Gastrocnemius medialis (tissue), 4 donors: ENCODE measurements at regions not wholly inside any gene's neighbourhood (a gene's known extent, or its start where the extent isn't known, plus 50 kb on each side); places are given as distances from the start of the nearest gene placed in this dataset.

ENCODE experiments used
- ATAC-seq, 2 donors: fragments of 150-250 bp; one replicate each; pipeline ENCODE4 v1.9.1; 2016
- DNase-seq, 2 donors: peaks; one replicate each; pipeline ENCODE4 v3.0.0-alpha.2; 2019
- H3K27ac ChIP-seq, 4 donors: fragments of 200-600 bp; sonication (generic); 1 replicate in 1 of 4; 2 replicates in 3 of 4; pipeline ENCODE4 v1.5.1; 2016 to 2018; ENCODE audit warnings: mild to moderate bottlenecking in 2 of 4, moderate library complexity in 1 of 4
- H3K27me3 ChIP-seq, 3 donors: fragments of 200-600 bp; sonication (generic) in 2 of 3; 1 replicate in 1 of 3; 2 replicates in 2 of 3; pipeline versions ENCODE4 v1.5.1 to v1.6.0; 2016 to 2019; ENCODE audit warnings: mild to moderate bottlenecking in 1 of 3, moderate library complexity in 1 of 3
- H3K36me3 ChIP-seq, 2 donors: fragments of 200-600 bp; sonication (generic) in 1 of 2; one replicate each; pipeline ENCODE4 v1.5.1; 2017 to 2018
- H3K4me1 ChIP-seq, 2 donors: fragments of 200-600 bp; sonication (generic) in 1 of 2; one replicate each; pipeline ENCODE4 v1.5.1; 2016 to 2017; ENCODE audit warnings: mild to moderate bottlenecking in 2 of 2
- H3K4me3 ChIP-seq, 4 donors: fragments of 200-600 bp; sonication (generic) in 3 of 4; 1 replicate in 1 of 4; 2 replicates in 3 of 4; pipeline ENCODE4 v1.5.1; 2016 to 2019; ENCODE audit warnings: mild to moderate bottlenecking in 2 of 4
- H3K9me3 ChIP-seq, 3 donors: fragments of 200-600 bp; sonication (generic) in 2 of 3; 1 replicate in 1 of 3; 2 replicates in 2 of 3; pipeline ENCODE4 v1.5.1; 2016 to 2019
- CTCF ChIP-seq, 5 experiments: fragments of 450-650 bp in 3 of 5; fragments of 200-600 bp in 2 of 5; sonication (generic) in 2 of 5; IDR thresholded peaks in 4 of 5; conservative IDR thresholded peaks in 1 of 5; 1 replicate in 4 of 5; 2 replicates in 1 of 5; pipeline ENCODE4 v1.5.1; 2016 to 2019; ENCODE audit warnings: antibody characterized with exemption in 5 of 5, mild to moderate bottlenecking in 3 of 5, moderate library complexity in 3 of 5
- POLR2A ChIP-seq, 2 donors: fragments of 450-650 bp; IDR thresholded peaks; one replicate each; pipeline ENCODE4 v1.6.1; 2017; ENCODE audit warnings: antibody characterized with exemption in 2 of 2, mild to moderate bottlenecking in 2 of 2, moderate library complexity in 2 of 2
- in situ Hi-C, 4 donors: fragments of 200-750 bp; cut with MboI; loops; one replicate each; pipeline versions ENCODE4 v1.15.0 to v1.8.0; 2017; ENCODE audit warnings: low sequenced_read_pairs in 4 of 4
- intact Hi-C: fragments of 100-400 bp; cut with DNase I; formaldehyde crosslinking; loops from one replicate; pipeline ENCODE4 v1.15.1; 2023; ENCODE audit warnings: low total_unique reads

DNA sequence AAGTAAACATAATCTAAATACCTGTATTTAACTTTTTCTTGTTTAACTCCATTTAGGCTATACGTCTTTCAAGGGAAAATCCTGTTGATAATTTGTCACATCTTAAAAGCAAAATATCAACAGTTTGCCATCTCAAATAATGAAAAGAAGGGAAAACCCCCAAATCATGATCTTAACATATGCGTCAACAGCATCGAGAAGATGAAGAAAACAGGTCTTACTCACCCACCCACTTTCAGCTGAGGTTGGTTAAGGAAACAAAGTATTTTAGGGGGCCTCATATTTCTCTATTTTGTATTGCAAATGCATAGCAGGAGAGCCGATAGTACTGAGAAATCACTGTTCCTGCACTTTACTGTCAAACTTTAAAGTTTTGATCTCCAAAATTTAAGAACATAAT is 143.1 kb upstream of the COPS8 start:
- Histone ChIP-seq H3K27ac (no peak overlapping the region), H3K4me3 (no peak overlapping the region), H3K4me1 (no peaks in the 10 kb centered on the region), H3K9me3 (no peaks in the 10 kb centered on the region), H3K27me3 (no peaks in the 10 kb centered on the region), H3K36me3 (no peaks in the 10 kb centered on the region)
- in situ Hi-C loops (no loop called here), intact Hi-C loops (no loop called here)
- no peak for DNase-seq
- ATAC-seq: no peak
- TF ChIP-seq CTCF (IDR thresholded peaks at IDR 0.05 in 4 of 5, conservative IDR thresholded peaks at IDR 0.05 in 1 of 5) (no peak), POLR2A (IDR thresholded peaks at IDR 0.05) (no peak)

GRCh38 chr2:236943068-236943467 is 142.6 kb upstream of the COPS8 start:
- Histone ChIP-seq H3K9me3 (no peaks in the 10 kb centered on the region), H3K36me3 (no peaks in the 10 kb centered on the region), H3K27ac (no peak overlapping the region), H3K4me3 (no peak overlapping the region), H3K27me3 (no peaks in the 10 kb centered on the region), H3K4me1 (no peaks in the 10 kb centered on the region)
- in situ Hi-C loops: no loop called here
- TF ChIP-seq POLR2A (IDR thresholded peaks at IDR 0.05) (no peak), CTCF (IDR thresholded peaks at IDR 0.05 in 4 of 5, conservative IDR thresholded peaks at IDR 0.05 in 1 of 5) (no peak)
- ATAC-seq (no peak), DNase-seq (no peak)
- intact Hi-C loops: no loop called here

DNA sequence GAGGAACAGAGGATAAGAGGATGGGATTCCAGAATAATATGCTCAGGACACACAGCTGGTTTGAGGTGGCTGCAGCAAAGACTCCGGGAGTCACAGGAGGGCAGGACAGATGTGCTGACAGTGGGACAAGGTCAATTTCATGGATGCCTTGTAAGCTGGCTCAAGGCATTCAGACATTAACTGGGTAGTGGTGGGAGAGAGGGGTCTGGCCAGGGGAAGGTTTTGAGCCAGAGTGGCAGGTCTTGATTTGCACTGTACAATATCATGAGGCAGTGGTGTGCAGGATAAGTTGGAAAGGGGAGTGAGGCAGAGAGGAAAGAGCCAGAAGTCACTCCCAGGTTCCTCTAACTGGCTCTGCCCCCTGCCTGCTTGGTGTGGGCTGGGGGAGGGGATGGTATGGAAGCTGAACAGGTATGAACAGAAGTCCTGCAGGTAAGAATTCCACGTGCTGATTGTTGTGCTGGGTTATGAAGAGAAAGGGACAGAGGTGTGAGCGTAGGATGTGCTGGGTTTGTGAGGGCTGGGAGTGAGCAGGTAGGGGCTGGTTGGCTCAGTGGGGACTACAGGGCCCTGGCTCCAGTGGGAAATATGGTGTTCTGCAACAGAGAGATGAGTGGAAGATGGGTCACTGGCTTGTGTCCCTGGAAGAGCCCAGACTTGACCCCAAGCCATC is 141.7 kb upstream of the COPS8 start:
- TF ChIP-seq POLR2A (IDR thresholded peaks at IDR 0.05) (no peak), CTCF (IDR thresholded peaks at IDR 0.05 in 4 of 5, conservative IDR thresholded peaks at IDR 0.05 in 1 of 5) (no peak)
- intact Hi-C loops: no loop called here

GRCh38 chr2:236944561-236944960 is 141.1 kb upstream of the COPS8 start:
- Histone ChIP-seq H3K27ac (no peak overlapping the region), H3K4me1 (no peaks in the 10 kb centered on the region), H3K27me3 (no peaks in the 10 kb centered on the region), H3K4me3 (no peak overlapping the region), H3K9me3 (no peaks in the 10 kb centered on the region), H3K36me3 (no peaks in the 10 kb centered on the region)
- TF ChIP-seq POLR2A (IDR thresholded peaks at IDR 0.05): no peak
- no peak for TF ChIP-seq CTCF (IDR thresholded peaks at IDR 0.05 in 4 of 5, conservative IDR thresholded peaks at IDR 0.05 in 1 of 5)
- intact Hi-C loops: no loop called here
- in situ Hi-C loops: no loop called here
- ATAC-seq (no peak), DNase-seq (no peak)

More for the DNA sequence above, 141.7 kb upstream of the COPS8 start:
- Histone ChIP-seq H3K27ac (no peak overlapping the region), H3K4me1 (no peaks in the 10 kb centered on the region), H3K36me3 (no peaks in the 10 kb centered on the region), H3K27me3 (no peaks in the 10 kb centered on the region), H3K4me3 (no peak overlapping the region), H3K9me3 (no peaks in the 10 kb centered on the region)
- DNase-seq (no peak), ATAC-seq (no peak)
- in situ Hi-C loops: no loop called here
